ES-I3 (cell line): ENCODE measurements at regions not wholly inside any gene's neighbourhood (a gene's known extent, or its start where the extent isn't known, plus 50 kb on each side); places are given as distances from the start of the nearest gene placed in this dataset.
"Not testable (repeated sequence)": the region's sequence is repeated elsewhere in the genome, so short reads cannot be mapped to it uniquely, and the experiment has no call there.

ENCODE experiments used
- H3K36me3 ChIP-seq: 2 replicates; pipeline ENCODE4 v1.6.1; 2013; ENCODE audit warnings: mild to moderate bottlenecking, low read length, control low read depth, moderate library complexity; ENCODE audit not compliant: insufficient read depth
- H3K4me1 ChIP-seq: 2 replicates; pipeline ENCODE4 v1.6.1; 2013; ENCODE audit warnings: mild to moderate bottlenecking, control low read depth, low read length; ENCODE audit not compliant: insufficient read depth
- H3K9ac ChIP-seq: 2 replicates; pipeline ENCODE4 v1.6.1; 2013; ENCODE audit warnings: low read depth, mild to moderate bottlenecking, low read length, moderate library complexity
- H3K9me3 ChIP-seq: 2 replicates; pipeline ENCODE4 v1.6.1; 2013; ENCODE audit warnings: mild to moderate bottlenecking, low read length, moderate library complexity; ENCODE audit not compliant: control insufficient read depth, insufficient read depth

DNA sequence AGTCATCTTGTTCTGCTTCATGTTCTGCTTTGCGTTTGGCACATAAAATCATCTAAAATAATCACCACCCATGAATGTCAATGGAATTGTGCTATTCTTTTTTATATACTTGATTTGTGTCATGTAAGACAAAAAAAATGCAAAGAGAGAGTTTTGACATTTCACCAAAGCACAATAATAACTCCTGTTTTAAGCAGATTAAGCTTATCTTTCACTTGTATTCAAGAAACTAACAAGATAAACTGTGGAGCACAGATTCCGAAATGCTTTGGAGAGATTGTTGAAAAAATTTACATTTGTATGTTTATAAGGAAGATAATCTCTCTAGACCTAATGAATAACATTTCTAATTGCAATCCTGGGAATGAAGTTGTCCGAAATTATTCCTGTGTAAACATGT, 225.1 kb upstream of the ANXA10 start:
- Histone ChIP-seq H3K9ac (no peak overlapping the region), H3K9me3 (no peaks in the 10 kb centered on the region), H3K4me1 (no peaks in the 10 kb centered on the region), H3K36me3 (no peaks in the 10 kb centered on the region)

DNA sequence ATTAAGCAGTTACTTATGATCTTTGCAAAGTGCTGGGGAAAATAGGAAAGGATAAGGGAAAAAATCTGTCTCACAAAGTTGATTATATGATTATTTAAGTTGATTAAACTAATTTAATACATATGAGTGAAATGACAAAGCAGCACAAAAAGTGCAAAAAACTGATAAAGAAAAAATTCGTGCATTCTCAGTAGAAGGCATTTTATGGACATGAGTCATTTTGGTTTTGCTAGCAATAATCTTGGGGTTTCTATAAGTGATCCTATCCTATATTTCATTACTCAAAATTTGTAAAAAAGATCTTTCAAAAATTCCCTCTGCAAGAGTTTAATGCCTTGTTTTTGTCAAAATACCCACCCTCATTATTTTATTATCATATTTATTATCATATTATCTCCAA, 224.2 kb upstream of the ANXA10 start:
- no peaks in the 10 kb centered on the region for H3K4me1 ChIP-seq
- H3K36me3 ChIP-seq, result no peaks in the 10 kb centered on the region
- H3K9me3 ChIP-seq, result no peaks in the 10 kb centered on the region
- no peak overlapping the region for H3K9ac ChIP-seq

GRCh38 chr4:167873496-167873895, 218.8 kb upstream of the ANXA10 start:
- Histone ChIP-seq H3K9ac (no peak overlapping the region), H3K4me1 (no peaks in the 10 kb centered on the region; the same call in 1 of the 2 replicates), H3K36me3 (no peaks in the 10 kb centered on the region), H3K9me3 (peaks cover 4% of the 10 kb centered on the region; the same call in 1 of the 2 replicates)

DNA sequence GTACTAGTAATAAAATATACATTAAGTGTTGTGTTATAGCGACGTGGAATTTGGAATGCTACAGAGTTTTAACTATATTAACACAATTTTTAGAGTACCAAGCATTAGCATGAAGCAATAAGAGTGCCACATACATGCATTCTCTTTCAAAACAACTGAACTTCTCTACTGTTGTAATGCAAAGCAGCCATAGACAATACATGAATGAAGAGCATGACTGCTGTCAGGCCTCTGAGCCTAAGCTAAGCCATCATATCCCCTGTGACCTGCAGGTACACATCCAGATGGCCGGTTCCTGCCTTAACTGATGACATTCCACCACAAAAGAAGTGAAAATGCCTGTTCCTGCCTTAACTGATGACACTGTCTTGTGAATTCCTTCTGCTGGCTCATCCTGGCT, 216.2 kb upstream of the ANXA10 start:
- H3K9me3 ChIP-seq, H3K9ac ChIP-seq, H3K36me3 ChIP-seq, H3K4me1 ChIP-seq: not testable (repeated sequence)

DNA sequence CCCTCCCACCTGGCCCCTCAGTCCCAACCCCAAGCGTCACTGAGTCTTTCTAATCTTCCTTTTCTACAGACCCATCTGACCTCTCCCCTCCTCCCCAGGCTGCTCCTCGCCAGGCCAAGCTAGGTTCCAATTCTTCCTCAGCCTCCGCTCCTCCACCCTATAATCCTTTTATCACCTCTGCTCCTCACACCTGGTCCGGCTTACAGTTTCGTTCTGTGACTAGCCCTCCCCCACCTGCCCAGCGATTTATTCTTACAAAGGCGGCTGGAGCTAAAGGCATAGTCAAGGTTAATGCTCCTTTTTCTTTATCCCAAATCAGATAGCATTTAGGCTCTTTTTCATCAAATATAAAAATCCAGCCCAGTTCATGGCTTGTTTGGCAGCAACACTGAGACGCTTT, 214.5 kb upstream of the ANXA10 start:
- H3K9me3 ChIP-seq, H3K36me3 ChIP-seq, H3K4me1 ChIP-seq, H3K9ac ChIP-seq: not testable (repeated sequence)

GRCh38 chr4:167883266-167883665, 209.1 kb upstream of the ANXA10 start:
- Histone ChIP-seq H3K4me1 (no peaks in the 10 kb centered on the region), H3K36me3 (no peaks in the 10 kb centered on the region), H3K9ac (no peak overlapping the region), H3K9me3 (peaks cover 14% of the 10 kb centered on the region)

GRCh38 chr4:167885071-167885470, 207.3 kb upstream of the ANXA10 start:
- peaks cover 14% of the 10 kb centered on the region for H3K9me3 ChIP-seq
- no peak overlapping the region for H3K9ac ChIP-seq
- no peaks in the 10 kb centered on the region for H3K4me1 ChIP-seq
- H3K36me3 ChIP-seq, result no peaks in the 10 kb centered on the region

DNA sequence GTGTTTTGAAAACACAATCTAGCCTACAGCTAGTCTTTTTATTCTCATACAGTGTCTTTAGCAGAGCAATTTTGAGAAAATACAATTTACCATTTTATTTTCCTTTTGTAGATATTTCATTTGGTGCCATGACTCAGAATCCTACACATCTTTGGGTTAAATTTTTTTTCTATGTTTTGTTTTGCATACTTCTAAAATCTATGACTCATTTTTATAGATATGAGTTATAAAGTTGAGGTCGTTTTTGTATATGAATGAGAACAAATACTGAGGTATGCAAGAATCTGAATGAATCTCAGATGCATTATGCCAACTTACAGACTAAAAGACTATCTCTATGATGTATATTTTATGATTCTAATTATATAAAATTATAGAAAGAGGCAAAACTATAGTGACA, 206.5 kb upstream of the ANXA10 start:
- H3K9me3 ChIP-seq, result peaks cover 14% of the 10 kb centered on the region
- H3K36me3 ChIP-seq, result no peaks in the 10 kb centered on the region
- no peaks in the 10 kb centered on the region for H3K4me1 ChIP-seq
- H3K9ac ChIP-seq, result no peak overlapping the region

DNA sequence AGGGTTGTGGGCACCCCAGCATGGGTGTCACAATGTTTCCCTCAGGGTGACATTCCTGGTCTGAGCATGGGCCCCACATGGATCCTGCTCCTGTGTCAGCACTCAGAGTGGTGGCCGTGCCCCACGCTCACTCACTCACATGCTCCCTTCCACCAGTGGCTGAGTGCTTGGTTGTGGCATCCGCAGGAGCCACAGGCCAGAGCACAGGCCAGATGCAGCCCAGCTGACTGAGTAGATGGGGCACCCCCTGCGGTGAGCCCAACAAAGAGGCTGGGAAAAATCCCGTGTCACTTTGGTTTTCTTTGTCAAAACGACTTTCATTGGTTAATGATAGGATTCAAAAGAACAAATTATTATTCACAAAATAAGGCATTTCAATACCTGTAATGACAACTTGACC, 204.6 kb upstream of the ANXA10 start:
- H3K9ac ChIP-seq, result no peak overlapping the region
- H3K9me3 ChIP-seq, result peaks cover 14% of the 10 kb centered on the region
- H3K36me3 ChIP-seq, result no peaks in the 10 kb centered on the region
- H3K4me1 ChIP-seq, result no peaks in the 10 kb centered on the region

GRCh38 chr4:167890226-167890625, 202.1 kb upstream of the ANXA10 start:
- H3K9ac ChIP-seq, result no peak overlapping the region
- H3K4me1 ChIP-seq, result no peaks in the 10 kb centered on the region
- peaks cover 14% of the 10 kb centered on the region for H3K9me3 ChIP-seq
- H3K36me3 ChIP-seq, result no peaks in the 10 kb centered on the region

GRCh38 chr4:167893531-167893930, 198.8 kb upstream of the ANXA10 start:
- H3K36me3 ChIP-seq, result no peaks in the 10 kb centered on the region
- peaks cover 13% of the 10 kb centered on the region for H3K4me1 ChIP-seq
- no peak overlapping the region for H3K9ac ChIP-seq
- no peaks in the 10 kb centered on the region for H3K9me3 ChIP-seq

- H3K9me3 ChIP-seq, H3K36me3 ChIP-seq: not testable (repeated sequence)
- Histone ChIP-seq H3K4me1 (peaks cover 13% of the 10 kb centered on the region), H3K9ac (peak overlapping the region; percentile 24; the same call in 1 of the 2 replicates)
Observed at GRCh38 chr4:167896260-167896659, 196.1 kb upstream of the ANXA10 start.

DNA sequence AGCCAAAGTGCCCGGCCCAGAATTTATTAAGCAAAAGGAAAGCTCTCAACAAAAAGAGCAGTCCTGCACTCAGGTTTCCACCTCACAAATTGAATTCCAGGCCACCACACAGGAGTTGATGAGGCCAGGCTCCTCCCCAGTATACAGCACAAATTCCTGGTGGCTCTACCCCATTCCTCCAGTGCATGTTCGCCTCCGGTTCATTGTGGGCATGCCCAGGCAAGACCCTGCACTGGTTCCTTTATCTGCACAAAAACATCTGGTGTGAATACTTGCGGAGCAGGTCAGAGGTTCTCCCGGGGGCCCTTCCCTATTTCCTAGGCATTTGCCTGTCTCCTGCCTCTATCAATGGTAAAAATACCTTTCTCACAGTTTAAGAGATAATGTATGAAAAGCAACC, 195.2 kb upstream of the ANXA10 start:
- no peaks in the 10 kb centered on the region for H3K36me3 ChIP-seq
- peaks cover 13% of the 10 kb centered on the region for H3K4me1 ChIP-seq
- H3K9ac ChIP-seq, result peak overlapping the region; percentile 47
- no peaks in the 10 kb centered on the region for H3K9me3 ChIP-seq

GRCh38 chr4:167903291-167903721, 189.0 kb upstream of the ANXA10 start:
- H3K9ac ChIP-seq, result no peak overlapping the region
- H3K9me3 ChIP-seq, result no peaks in the 10 kb centered on the region
- no peaks in the 10 kb centered on the region for H3K36me3 ChIP-seq
- peaks cover 2% of the 10 kb centered on the region; the same call in 1 of the 2 replicates for H3K4me1 ChIP-seq

- Histone ChIP-seq H3K36me3 (no peaks in the 10 kb centered on the region), H3K9me3 (no peaks in the 10 kb centered on the region), H3K4me1 (no peaks in the 10 kb centered on the region; the same call in 1 of the 2 replicates), H3K9ac (no peak overlapping the region)
Observed at GRCh38 chr4:167906851-167907250, 185.5 kb upstream of the ANXA10 start.

GRCh38 chr4:167908816-167909215, 183.5 kb upstream of the ANXA10 start:
- H3K9ac ChIP-seq, result no peak overlapping the region
- H3K36me3 ChIP-seq, result no peaks in the 10 kb centered on the region
- H3K4me1 ChIP-seq, result no peaks in the 10 kb centered on the region
- no peaks in the 10 kb centered on the region for H3K9me3 ChIP-seq
